Right lobe of liver (tissue), 6 donors: ENCODE measurements at regions not wholly inside any gene's neighbourhood (a gene's known extent, or its start where the extent isn't known, plus 50 kb on each side); places are given as distances from the start of the nearest gene placed in this dataset.
"Not testable (repeated sequence)": the region's sequence is repeated elsewhere in the genome, so short reads cannot be mapped to it uniquely, and the experiment has no call there.

ENCODE experiments used
- ATAC-seq, 4 donors: fragments of 200-7000 bp; cut with Tn5 transposase; one replicate each; pipeline ENCODE4 v1.9.1; 2020; ENCODE audit warnings: mild to moderate bottlenecking in 4 of 4, moderate library complexity in 4 of 4
- DNase-seq, 3 donors: peaks; one replicate each; pipeline ENCODE4 v3.0.0-alpha.2; 2020
- H3K27ac ChIP-seq, 3 donors: fragments of 200-600 bp; one replicate each; pipeline ENCODE4 v1.8.0; 2022
- H3K27me3 ChIP-seq, 2 donors: fragments of 200-600 bp; one replicate each; pipeline ENCODE4 v1.8.0; 2022
- H3K36me3 ChIP-seq, 4 donors: fragments of 200-600 bp; sonication (generic) in 1 of 4; one replicate each; pipeline versions ENCODE4 v1.5.1 to v1.8.0; 2017 to 2022; ENCODE audit warnings: control low read depth in 1 of 4
- H3K4me1 ChIP-seq, 4 donors: fragments of 200-600 bp; sonication (generic) in 1 of 4; one replicate each; pipeline versions ENCODE4 v1.5.1 to v1.8.0; 2017 to 2022; ENCODE audit warnings: control low read depth in 1 of 4
- H3K4me3 ChIP-seq, 3 donors: fragments of 200-600 bp; one replicate each; pipeline ENCODE4 v1.8.0; 2022
- H3K9me3 ChIP-seq, 4 donors: fragments of 200-600 bp; sonication (generic) in 1 of 4; one replicate each; pipeline versions ENCODE4 v1.5.1 to v1.8.0; 2017 to 2022; ENCODE audit warnings: control low read depth in 1 of 4
- POLR2A ChIP-seq: fragments of 450-650 bp; IDR thresholded peaks from one replicate; pipeline ENCODE4 v1.6.1; 2017; ENCODE audit warnings: antibody characterized with exemption, mild to moderate bottlenecking
- WGBS: methylation state at CpG from one replicate; pipeline ENCODE4 v1.1.6; 2018; ENCODE audit warnings: low coverage, low lambda C conversion rate; ENCODE audit not compliant: insufficient coverage; ENCODE audit errors: missing lambda C conversion rate; 5-methylcytosine and 5-hydroxymethylcytosine counted together
- intact Hi-C, 2 donors: fragments of 100-400 bp; cut with DNase I; formaldehyde crosslinking; loops; one replicate each; pipeline versions ENCODE4 v1.11.2 to v1.14.1; 2022
- TF ChIP-seq, protein P1 (sequence below), 4 donors: fragments of 200-600 bp in 3 of 4; fragments of 450-650 bp in 1 of 4; IDR thresholded peaks; one replicate each; pipeline versions ENCODE4 v1.5.1 to v1.8.0; 2016 to 2022; ENCODE audit warnings: antibody characterized with exemption in 4 of 4, mild to moderate bottlenecking in 2 of 4
- donor health status: DM: no; HTN: yes; CAD: no.
- donor health status: DM: no; HTN: no; CAD: no.
- donor health status: DM: no; HTN: no; CAD: no.
- donor health status: DM: no; HTN: yes; CAD: no.
- donor health status: DM: no; HTN: yes; CAD: no.

- DNase-seq (no peak), ATAC-seq (no peak)
- Histone ChIP-seq H3K27me3 (no peaks in the 10 kb centered on the region), H3K9me3 (no peaks in the 10 kb centered on the region), H3K4me1 (no peaks in the 10 kb centered on the region), H3K36me3 (no peaks in the 10 kb centered on the region), H3K27ac (no peak overlapping the region), H3K4me3 (no peak overlapping the region)
- no peak for TF ChIP-seq POLR2A
- TF ChIP-seq, protein P1, sequence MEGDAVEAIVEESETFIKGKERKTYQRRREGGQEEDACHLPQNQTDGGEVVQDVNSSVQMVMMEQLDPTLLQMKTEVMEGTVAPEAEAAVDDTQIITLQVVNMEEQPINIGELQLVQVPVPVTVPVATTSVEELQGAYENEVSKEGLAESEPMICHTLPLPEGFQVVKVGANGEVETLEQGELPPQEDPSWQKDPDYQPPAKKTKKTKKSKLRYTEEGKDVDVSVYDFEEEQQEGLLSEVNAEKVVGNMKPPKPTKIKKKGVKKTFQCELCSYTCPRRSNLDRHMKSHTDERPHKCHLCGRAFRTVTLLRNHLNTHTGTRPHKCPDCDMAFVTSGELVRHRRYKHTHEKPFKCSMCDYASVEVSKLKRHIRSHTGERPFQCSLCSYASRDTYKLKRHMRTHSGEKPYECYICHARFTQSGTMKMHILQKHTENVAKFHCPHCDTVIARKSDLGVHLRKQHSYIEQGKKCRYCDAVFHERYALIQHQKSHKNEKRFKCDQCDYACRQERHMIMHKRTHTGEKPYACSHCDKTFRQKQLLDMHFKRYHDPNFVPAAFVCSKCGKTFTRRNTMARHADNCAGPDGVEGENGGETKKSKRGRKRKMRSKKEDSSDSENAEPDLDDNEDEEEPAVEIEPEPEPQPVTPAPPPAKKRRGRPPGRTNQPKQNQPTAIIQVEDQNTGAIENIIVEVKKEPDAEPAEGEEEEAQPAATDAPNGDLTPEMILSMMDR (IDR thresholded peaks at IDR 0.05) = no peak
- intact Hi-C loops = no loop called here
Observed at GRCh38 chr1:99062192-99062591, 57.5 kb upstream of the PLPPR5 start.

DNA sequence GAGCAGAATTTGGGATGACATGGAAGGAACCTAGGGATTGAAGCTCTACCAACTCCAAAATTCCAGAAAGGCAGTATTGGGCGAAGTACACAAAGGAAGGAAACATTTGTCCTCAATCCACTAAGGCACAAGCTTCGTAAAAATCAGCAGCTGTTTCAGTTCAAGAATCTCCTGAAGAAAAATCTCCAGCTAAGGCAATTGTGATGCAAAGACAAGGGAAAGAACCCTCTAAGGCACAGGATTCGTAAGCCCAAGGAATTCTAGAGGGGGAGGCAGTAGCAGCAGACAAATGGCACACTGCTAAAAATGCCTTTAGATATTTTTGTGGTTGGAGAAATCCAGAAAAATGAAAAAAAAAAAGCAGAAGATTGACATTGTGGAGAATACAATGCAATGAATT lies 64.5 kb upstream of the PLPPR5 start:
- no peak overlapping the region for H3K27ac ChIP-seq
- no peaks in the 10 kb centered on the region for H3K36me3 ChIP-seq
- ATAC-seq (no peak), DNase-seq (no peak)
- no peaks in the 10 kb centered on the region for H3K9me3 ChIP-seq
- no peak overlapping the region for H3K4me3 ChIP-seq
- 42% methylated on average over 3 of the region's 3 CpGs for WGBS
- intact Hi-C loops = no loop called here
- TF ChIP-seq, protein P1 (IDR thresholded peaks at IDR 0.05) = no peak
- TF ChIP-seq POLR2A = no peak
- no peaks in the 10 kb centered on the region for H3K27me3 ChIP-seq
- H3K4me1 ChIP-seq = no peaks in the 10 kb centered on the region

DNA sequence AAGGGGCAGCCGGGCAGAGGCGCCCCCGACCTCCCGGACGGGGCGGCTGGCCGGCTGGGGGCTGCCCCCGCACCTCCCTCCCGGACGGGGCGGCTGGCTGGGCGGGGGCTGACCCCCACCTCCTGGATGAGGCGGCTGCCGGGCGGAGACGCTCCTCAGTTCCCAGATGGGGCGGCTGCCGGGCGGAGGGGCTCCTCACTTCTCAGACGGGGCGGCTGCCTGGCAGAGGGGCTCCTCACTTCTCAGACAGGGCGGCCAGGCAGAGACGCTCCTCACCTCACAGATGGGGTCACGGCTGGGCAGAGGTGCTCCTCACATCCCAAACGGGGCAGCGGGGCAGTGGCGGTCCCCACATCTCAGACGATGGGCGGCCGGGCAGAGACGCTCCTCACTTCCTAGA lies 73.9 kb upstream of the PLPPR5 start:
- WGBS = no CpG with 5 or more reads among the region's 31 CpGs
- H3K9me3 ChIP-seq, H3K27me3 ChIP-seq, H3K4me3 ChIP-seq, DNase-seq, H3K36me3 ChIP-seq, H3K27ac ChIP-seq, ATAC-seq, intact Hi-C loops, H3K4me1 ChIP-seq: not testable (repeated sequence)

DNA sequence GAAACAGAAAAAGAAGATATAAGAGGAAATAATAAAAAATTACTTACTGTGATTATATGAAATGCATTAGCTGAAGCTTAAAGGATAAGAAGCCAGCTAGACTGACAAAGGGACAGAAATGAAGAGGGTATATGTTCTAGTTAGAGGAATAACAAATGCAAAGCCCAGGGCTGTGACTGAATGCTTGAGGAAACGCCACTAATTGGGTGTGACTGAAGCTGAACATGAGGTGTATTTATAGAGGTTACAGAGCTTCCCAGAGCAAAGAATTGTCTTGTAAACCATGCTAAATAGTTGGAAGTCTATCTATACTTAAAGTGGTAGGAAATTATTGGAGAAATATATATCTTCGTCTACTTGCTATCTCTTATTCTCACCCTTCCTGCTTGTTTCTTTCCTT lies 77.7 kb upstream of the PLPPR5 start:
- no peak for TF ChIP-seq POLR2A
- TF ChIP-seq, protein P1 (IDR thresholded peaks at IDR 0.05) = no peak
- WGBS = 45% methylated on average over 2 of the region's 2 CpGs
- Histone ChIP-seq H3K36me3 (no peaks in the 10 kb centered on the region), H3K9me3 (no peaks in the 10 kb centered on the region), H3K27ac (no peak overlapping the region), H3K4me3 (no peak overlapping the region), H3K4me1 (no peaks in the 10 kb centered on the region), H3K27me3 (no peaks in the 10 kb centered on the region)
- no peak for ATAC-seq
- intact Hi-C loops = no loop called here
- DNase-seq = no peak

GRCh38 chr1:99083338-99083737 lies 78.7 kb upstream of the PLPPR5 start:
- WGBS = 49% methylated on average over 4 of the region's 4 CpGs
- DNase-seq (no peak), ATAC-seq (no peak)
- intact Hi-C loops = no loop called here
- no peak for TF ChIP-seq POLR2A
- TF ChIP-seq, protein P1 (IDR thresholded peaks at IDR 0.05) = no peak
- Histone ChIP-seq H3K36me3 (no peaks in the 10 kb centered on the region), H3K27ac (no peak overlapping the region), H3K4me1 (no peaks in the 10 kb centered on the region), H3K27me3 (no peaks in the 10 kb centered on the region), H3K4me3 (no peak overlapping the region), H3K9me3 (no peaks in the 10 kb centered on the region)
